ENCODE measurements at regions not wholly inside any gene's neighbourhood (a gene's known extent, or its start where the extent isn't known, plus 50 kb on each side); places are given as distances from the start of the nearest gene placed in this dataset.
"Not testable (repeated sequence)": the region's sequence is repeated elsewhere in the genome, so short reads cannot be mapped to it uniquely, and the experiment has no call there.

- no peak for TF ChIP-seq CEBPB (IDR thresholded peaks at IDR 0.05; ENCODE audit: low read depth, low read length)
- TF ChIP-seq HDAC2 (IDR thresholded peaks at IDR 0.05; ENCODE audit: borderline replicate concordance in 1 of 2, low read depth in 2 of 2, low read length in 2 of 2), result no peak
These were observed 2062.7 kb upstream of the CDH6 start (continued) for GRCh38 chr5:29130786-29131185.

- WGBS, 2 experiments (ENCODE audit: extremely low coverage in 1 of 2, insufficient coverage in 1 of 2, insufficient read length in 1 of 2, insufficient replicate concordance in 2 of 2, low coverage in 1 of 2, low lambda C conversion rate in 2 of 2, missing lambda C conversion rate in 1 of 2), result 90% methylated on average over 22 of the region's 32 CpGs; no CpG with 5 or more reads in 1 of the 2 experiments
- POLR2A ChIA-PET (ENCODE audit: partially characterized antibody), result not testable (repeated sequence)
These were observed 2065.8 kb upstream of the CDH6 start for GRCh38 chr5:29127524-29128156.

More at GRCh38 chr5:29127524-29128156, 2065.8 kb upstream of the CDH6 start:
- not testable (repeated sequence) for H3K9ac ChIP-seq (replicated peaks in 1 of 4; ENCODE audit: extremely low read depth in 1 of 4, low read depth in 3 of 4, low read length in 3 of 4); H3K56ac ChIP-seq (replicated peaks; ENCODE audit: insufficient read length, low read depth, low read length); H3K18ac ChIP-seq (ENCODE audit: extremely low read depth, low read length); H2BK120ac ChIP-seq (replicated peaks; ENCODE audit: low read depth, low read length); H2BK15ac ChIP-seq (ENCODE audit: low read length); H3K36me3 ChIP-seq (ENCODE audit: control insufficient read depth in 2 of 4, insufficient read depth in 4 of 4, low read length in 3 of 4); H3K23me2 ChIP-seq (ENCODE audit: low read depth, low read length); H2AK5ac ChIP-seq (ENCODE audit: low read depth, low read length); H3K14ac ChIP-seq (ENCODE audit: insufficient read length); H2BK20ac ChIP-seq (ENCODE audit: low read length); H3K79me2 ChIP-seq (ENCODE audit: control insufficient read depth in 1 of 2, insufficient read depth in 2 of 2, low read length in 2 of 2); FAIRE-seq; DNase-seq (ENCODE audit: low read depth in 1 of 2, low spot score in 2 of 2); H3K4me2 ChIP-seq (ENCODE audit: insufficient read depth in 1 of 2, low read depth in 2 of 2, low read length in 2 of 2); H2BK12ac ChIP-seq (ENCODE audit: low read depth, low read length); H3K27me3 ChIP-seq (replicated peaks in 1 of 4; ENCODE audit: control insufficient read depth in 3 of 4, extremely low read depth in 1 of 4, insufficient read depth in 3 of 4, low read length in 3 of 4); H3K4me3 ChIP-seq (ENCODE audit: extremely low read depth in 1 of 4, insufficient read depth in 2 of 4, low read depth in 3 of 4, low read length in 4 of 4); H3K27ac ChIP-seq (ENCODE audit: low read depth, low read length); H4K20me1 ChIP-seq (replicated peaks in 1 of 2; ENCODE audit: control insufficient read depth in 1 of 2, insufficient read depth in 2 of 2, low read length in 2 of 2); H4K5ac ChIP-seq (ENCODE audit: insufficient read length, low read depth, low read length); H3K79me1 ChIP-seq (ENCODE audit: low read depth, low read length); H3K4ac ChIP-seq (replicated peaks; ENCODE audit: insufficient read length, low read depth, low read length); H4K8ac ChIP-seq (ENCODE audit: extremely low read depth, insufficient read depth, low read length); H3K4me1 ChIP-seq (replicated peaks in 1 of 4; ENCODE audit: control insufficient read depth in 3 of 4, insufficient read depth in 4 of 4, low read length in 3 of 4); H2BK5ac ChIP-seq (ENCODE audit: low read depth, low read length); H4K91ac ChIP-seq (replicated peaks; ENCODE audit: insufficient read length, low read length); H3K23ac ChIP-seq (ENCODE audit: insufficient read length); H3K9me3 ChIP-seq (ENCODE audit: insufficient read depth in 2 of 2, low read depth in 1 of 2, low read length in 1 of 2); H2AFZ ChIP-seq (ENCODE audit: low read length)
- CTCF ChIA-PET (ENCODE audit: partially characterized antibody), result interaction anchor here (0.6 kb wide), 1 partner anchor 783 kb away, joined by 3 read pairs; no protein-coding TSS in a partner anchor

All from H1 (cell line).